ENCODE measurements at regions not wholly inside any gene's neighbourhood (a gene's known extent, or its start where the extent isn't known, plus 50 kb on each side); places are given as distances from the start of the nearest gene placed in this dataset.

DNA sequence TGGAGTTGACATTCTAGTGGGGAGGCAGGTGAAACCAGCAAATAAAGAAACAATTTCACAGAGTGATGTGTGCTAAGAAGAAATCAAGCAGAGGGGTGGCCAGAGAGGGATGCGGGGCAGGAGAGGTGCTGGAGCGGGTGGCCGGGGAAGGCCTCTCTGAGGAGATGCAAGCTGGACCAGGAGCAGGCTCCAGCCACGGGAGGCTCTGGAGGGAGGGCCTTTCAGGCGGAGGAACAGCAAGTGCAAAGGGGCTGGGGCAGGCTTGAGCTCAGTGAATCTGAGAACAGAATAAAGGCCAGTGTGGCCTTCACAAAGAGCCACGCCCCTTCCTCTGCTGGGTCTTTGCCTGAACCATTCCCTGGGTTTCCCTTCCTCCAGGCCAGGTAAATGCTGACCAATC is 73.2 kb upstream of the NEURL1B start:
- no peaks in the 10 kb centered on the region for H3K4me1 Mint-ChIP-seq
- H3K9me3 Mint-ChIP-seq, result no peaks in the 10 kb centered on the region
- ATAC-seq, result no peak
- Histone ChIP-seq H3K4me3 (ENCODE audit: low read length) (no peak overlapping the region), H3K27ac (ENCODE audit: low read length) (no peak overlapping the region), H3K36me3 (ENCODE audit: control insufficient read depth, insufficient read depth, low read length) (no peaks in the 10 kb centered on the region), H3K27me3 (ENCODE audit: control insufficient read depth, insufficient read depth, low read length) (no peaks in the 10 kb centered on the region), H3K9me3 (ENCODE audit: control insufficient read depth, insufficient read depth, low read length) (no peaks in the 10 kb centered on the region), H3K4me1 (ENCODE audit: control insufficient read depth, insufficient read depth, low read length) (no peaks in the 10 kb centered on the region)
- H3K36me3 Mint-ChIP-seq, result no peaks in the 10 kb centered on the region
- no peak for DNase-seq
- no peak overlapping the region for H3K27ac Mint-ChIP-seq
- intact Hi-C loops (cut with micrococcal nuclease), result no loop called here
- H3K27me3 Mint-ChIP-seq (ENCODE audit: low read depth in 2 of 2), result peaks cover 4 to 7% of the 10 kb centered on the region in 2 donors
- H3K4me3 Mint-ChIP-seq, result no peak overlapping the region
- 91% methylated on average over 6 of the region's 6 CpGs for WGBS (ENCODE audit: insufficient coverage)
- TF ChIP-seq, protein P1, sequence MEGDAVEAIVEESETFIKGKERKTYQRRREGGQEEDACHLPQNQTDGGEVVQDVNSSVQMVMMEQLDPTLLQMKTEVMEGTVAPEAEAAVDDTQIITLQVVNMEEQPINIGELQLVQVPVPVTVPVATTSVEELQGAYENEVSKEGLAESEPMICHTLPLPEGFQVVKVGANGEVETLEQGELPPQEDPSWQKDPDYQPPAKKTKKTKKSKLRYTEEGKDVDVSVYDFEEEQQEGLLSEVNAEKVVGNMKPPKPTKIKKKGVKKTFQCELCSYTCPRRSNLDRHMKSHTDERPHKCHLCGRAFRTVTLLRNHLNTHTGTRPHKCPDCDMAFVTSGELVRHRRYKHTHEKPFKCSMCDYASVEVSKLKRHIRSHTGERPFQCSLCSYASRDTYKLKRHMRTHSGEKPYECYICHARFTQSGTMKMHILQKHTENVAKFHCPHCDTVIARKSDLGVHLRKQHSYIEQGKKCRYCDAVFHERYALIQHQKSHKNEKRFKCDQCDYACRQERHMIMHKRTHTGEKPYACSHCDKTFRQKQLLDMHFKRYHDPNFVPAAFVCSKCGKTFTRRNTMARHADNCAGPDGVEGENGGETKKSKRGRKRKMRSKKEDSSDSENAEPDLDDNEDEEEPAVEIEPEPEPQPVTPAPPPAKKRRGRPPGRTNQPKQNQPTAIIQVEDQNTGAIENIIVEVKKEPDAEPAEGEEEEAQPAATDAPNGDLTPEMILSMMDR (IDR thresholded peaks at IDR 0.05), result no peak

- Mint-ChIP-seq H3K9me3 (no peaks in the 10 kb centered on the region), H3K27ac (no peak overlapping the region), H3K4me1 (no peaks in the 10 kb centered on the region), H3K36me3 (no peaks in the 10 kb centered on the region), H3K4me3 (no peak overlapping the region), H3K27me3 (ENCODE audit: low read depth in 2 of 2) (peaks cover 7 to 9% of the 10 kb centered on the region in 2 donors)
- H3K4me3 ChIP-seq (ENCODE audit: low read length), result no peak overlapping the region
- DNase-seq, result no peak
- H3K4me1 ChIP-seq (ENCODE audit: control insufficient read depth, insufficient read depth, low read length), result no peaks in the 10 kb centered on the region
- WGBS (ENCODE audit: insufficient coverage), result 90% methylated on average over 7 of the region's 7 CpGs
- H3K27me3 ChIP-seq (ENCODE audit: control insufficient read depth, insufficient read depth, low read length), result no peaks in the 10 kb centered on the region
- no peak overlapping the region for H3K27ac ChIP-seq (ENCODE audit: low read length)
- intact Hi-C loops (cut with micrococcal nuclease), result no loop called here
- no peaks in the 10 kb centered on the region for H3K36me3 ChIP-seq (ENCODE audit: control insufficient read depth, insufficient read depth, low read length)
- ATAC-seq, result no peak
- H3K9me3 ChIP-seq (ENCODE audit: control insufficient read depth, insufficient read depth, low read length), result no peaks in the 10 kb centered on the region
- TF ChIP-seq, protein P1 (IDR thresholded peaks at IDR 0.05), result no peak
Observed at GRCh38 chr5:172567294-172567693, 73.8 kb upstream of the NEURL1B start.

DNA sequence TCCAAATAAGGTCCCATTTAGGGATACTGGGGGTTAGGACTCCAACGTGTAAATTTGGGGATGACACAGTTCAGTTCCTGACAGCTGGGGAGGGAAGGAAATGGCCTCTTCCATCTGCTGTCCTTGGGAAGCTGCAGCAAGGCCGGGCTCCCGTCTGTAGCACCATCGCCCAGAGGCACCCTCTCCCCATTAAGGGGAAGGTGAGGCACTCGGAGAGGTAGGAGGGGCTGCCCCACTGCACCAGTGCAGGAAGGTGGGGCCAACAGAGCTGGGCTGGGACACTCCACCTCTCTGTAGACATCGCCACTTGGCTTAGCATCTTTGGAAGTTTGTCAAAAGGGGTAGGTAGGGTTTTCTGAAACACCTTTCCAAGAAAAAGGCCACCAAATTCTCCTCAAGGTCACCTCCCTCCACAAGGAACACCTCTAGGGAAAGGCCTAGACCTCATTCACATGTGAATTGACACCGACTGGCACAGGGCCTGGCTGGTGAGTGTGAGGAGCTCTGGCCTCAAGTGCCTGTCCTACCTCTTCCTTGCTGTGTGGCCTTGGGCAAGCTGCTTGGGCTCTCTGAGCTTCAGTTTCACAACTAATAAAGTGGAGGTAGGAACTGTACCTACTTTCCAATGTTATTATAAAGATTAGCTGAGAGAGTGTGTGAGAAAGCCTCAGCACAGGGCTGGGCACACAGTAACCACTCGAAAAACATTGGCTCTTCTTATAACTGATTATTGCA is 75.0 kb upstream of the NEURL1B start:
- H3K9me3 Mint-ChIP-seq, result no peaks in the 10 kb centered on the region
- H3K27ac Mint-ChIP-seq, result no peak overlapping the region
- peaks cover 4 to 10% of the 10 kb centered on the region in 2 donors for H3K27me3 Mint-ChIP-seq (ENCODE audit: low read depth in 2 of 2)
- H3K4me1 Mint-ChIP-seq, result no peaks in the 10 kb centered on the region
- no peaks in the 10 kb centered on the region for H3K27me3 ChIP-seq (ENCODE audit: control insufficient read depth, insufficient read depth, low read length)
- H3K27ac ChIP-seq (ENCODE audit: low read length), result no peak overlapping the region
- H3K36me3 ChIP-seq (ENCODE audit: control insufficient read depth, insufficient read depth, low read length), result no peaks in the 10 kb centered on the region
- TF ChIP-seq, protein P1 (IDR thresholded peaks at IDR 0.05), result no peak
- DNase-seq, result no peak
- H3K4me3 Mint-ChIP-seq, result no peak overlapping the region
- 76% methylated on average over 8 of the region's 8 CpGs for WGBS (ENCODE audit: insufficient coverage)
- H3K9me3 ChIP-seq (ENCODE audit: control insufficient read depth, insufficient read depth, low read length), result no peaks in the 10 kb centered on the region
- ATAC-seq, result no peak
- no peaks in the 10 kb centered on the region for H3K4me1 ChIP-seq (ENCODE audit: control insufficient read depth, insufficient read depth, low read length)
- H3K4me3 ChIP-seq (ENCODE audit: low read length), result no peak overlapping the region
- intact Hi-C loops (cut with micrococcal nuclease), result no loop called here
- H3K36me3 Mint-ChIP-seq, result no peaks in the 10 kb centered on the region

GRCh38 chr5:172565455-172565854 is 75.6 kb upstream of the NEURL1B start:
- Histone ChIP-seq H3K36me3 (ENCODE audit: control insufficient read depth, insufficient read depth, low read length) (no peaks in the 10 kb centered on the region), H3K9me3 (ENCODE audit: control insufficient read depth, insufficient read depth, low read length) (no peaks in the 10 kb centered on the region), H3K27ac (ENCODE audit: low read length) (no peak overlapping the region), H3K27me3 (ENCODE audit: control insufficient read depth, insufficient read depth, low read length) (no peaks in the 10 kb centered on the region), H3K4me1 (ENCODE audit: control insufficient read depth, insufficient read depth, low read length) (no peaks in the 10 kb centered on the region), H3K4me3 (ENCODE audit: low read length) (no peak overlapping the region)
- TF ChIP-seq, protein P1 (IDR thresholded peaks at IDR 0.05), result no peak
- ATAC-seq (no peak), DNase-seq (no peak)
- Mint-ChIP-seq H3K27me3 (ENCODE audit: low read depth in 2 of 2) (peaks cover 4 to 10% of the 10 kb centered on the region in 2 donors), H3K36me3 (no peaks in the 10 kb centered on the region), H3K27ac (no peak overlapping the region), H3K9me3 (no peaks in the 10 kb centered on the region), H3K4me3 (no peak overlapping the region), H3K4me1 (no peaks in the 10 kb centered on the region)
- intact Hi-C loops (cut with micrococcal nuclease), result no loop called here
- 87% methylated on average over 8 of the region's 8 CpGs for WGBS (ENCODE audit: insufficient coverage)

All from natural killer cell (primary cell).